ENCODE measurements at regions not wholly inside any gene's neighbourhood (a gene's known extent, or its start where the extent isn't known, plus 50 kb on each side); places are given as distances from the start of the nearest gene placed in this dataset.

- POLR2A ChIA-PET, result no interaction called here
Measured at GRCh38 chr12:25020621-25021243, 71.8 kb upstream of the BCAT1 start.

DNA sequence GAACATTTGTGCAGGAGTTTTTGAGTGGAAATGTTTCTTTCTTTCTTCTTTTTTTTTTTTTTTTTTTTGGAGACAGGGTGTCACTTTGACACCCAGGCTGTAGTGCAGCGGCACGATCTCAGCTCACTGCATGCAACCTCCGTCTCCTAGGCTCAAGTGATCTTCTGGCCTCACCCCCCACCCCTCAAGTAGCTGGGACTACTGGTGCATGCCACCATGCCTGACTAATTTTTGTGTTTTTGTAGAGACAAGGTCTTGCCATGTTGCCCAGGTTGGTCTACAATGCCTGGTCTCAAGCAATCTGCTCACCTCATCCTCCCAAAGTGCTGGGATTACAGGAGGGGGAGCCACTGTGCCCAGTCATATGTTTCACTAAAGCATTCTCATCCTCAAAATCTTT lies 69.2 kb upstream of the BCAT1 start:
- H3K36me3 Mint-ChIP-seq, result no peaks in the 10 kb centered on the region
- no peak overlapping the region for H3K27ac Mint-ChIP-seq
- H3K27me3 Mint-ChIP-seq (ENCODE audit: low read depth), result no peaks in the 10 kb centered on the region
- DNase-seq (ENCODE audit: low spot score) (no peak), ATAC-seq (no peak)
- ChIA-PET POLR2A (no interaction called here), CTCF (no interaction called here)
- TF ChIP-seq SP1 (CRISPR knock-in tag; conservative IDR thresholded peaks at IDR 0.05), result no peak
- TF ChIP-seq, protein P1, sequence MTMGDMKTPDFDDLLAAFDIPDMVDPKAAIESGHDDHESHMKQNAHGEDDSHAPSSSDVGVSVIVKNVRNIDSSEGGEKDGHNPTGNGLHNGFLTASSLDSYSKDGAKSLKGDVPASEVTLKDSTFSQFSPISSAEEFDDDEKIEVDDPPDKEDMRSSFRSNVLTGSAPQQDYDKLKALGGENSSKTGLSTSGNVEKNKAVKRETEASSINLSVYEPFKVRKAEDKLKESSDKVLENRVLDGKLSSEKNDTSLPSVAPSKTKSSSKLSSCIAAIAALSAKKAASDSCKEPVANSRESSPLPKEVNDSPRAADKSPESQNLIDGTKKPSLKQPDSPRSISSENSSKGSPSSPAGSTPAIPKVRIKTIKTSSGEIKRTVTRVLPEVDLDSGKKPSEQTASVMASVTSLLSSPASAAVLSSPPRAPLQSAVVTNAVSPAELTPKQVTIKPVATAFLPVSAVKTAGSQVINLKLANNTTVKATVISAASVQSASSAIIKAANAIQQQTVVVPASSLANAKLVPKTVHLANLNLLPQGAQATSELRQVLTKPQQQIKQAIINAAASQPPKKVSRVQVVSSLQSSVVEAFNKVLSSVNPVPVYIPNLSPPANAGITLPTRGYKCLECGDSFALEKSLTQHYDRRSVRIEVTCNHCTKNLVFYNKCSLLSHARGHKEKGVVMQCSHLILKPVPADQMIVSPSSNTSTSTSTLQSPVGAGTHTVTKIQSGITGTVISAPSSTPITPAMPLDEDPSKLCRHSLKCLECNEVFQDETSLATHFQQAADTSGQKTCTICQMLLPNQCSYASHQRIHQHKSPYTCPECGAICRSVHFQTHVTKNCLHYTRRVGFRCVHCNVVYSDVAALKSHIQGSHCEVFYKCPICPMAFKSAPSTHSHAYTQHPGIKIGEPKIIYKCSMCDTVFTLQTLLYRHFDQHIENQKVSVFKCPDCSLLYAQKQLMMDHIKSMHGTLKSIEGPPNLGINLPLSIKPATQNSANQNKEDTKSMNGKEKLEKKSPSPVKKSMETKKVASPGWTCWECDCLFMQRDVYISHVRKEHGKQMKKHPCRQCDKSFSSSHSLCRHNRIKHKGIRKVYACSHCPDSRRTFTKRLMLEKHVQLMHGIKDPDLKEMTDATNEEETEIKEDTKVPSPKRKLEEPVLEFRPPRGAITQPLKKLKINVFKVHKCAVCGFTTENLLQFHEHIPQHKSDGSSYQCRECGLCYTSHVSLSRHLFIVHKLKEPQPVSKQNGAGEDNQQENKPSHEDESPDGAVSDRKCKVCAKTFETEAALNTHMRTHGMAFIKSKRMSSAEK (CRISPR knock-in tag; IDR thresholded peaks at IDR 0.05; ENCODE audit: borderline replicate concordance), result no peak
- no peak for TF ChIP-seq MAX (CRISPR knock-in tag; IDR thresholded peaks at IDR 0.05)
- TF ChIP-seq ZNF396 (CRISPR knock-in tag; IDR thresholded peaks at IDR 0.05; ENCODE audit: borderline replicate concordance), result no peak
- no peak for TF ChIP-seq CBFB (CRISPR knock-in tag; IDR thresholded peaks at IDR 0.05; ENCODE audit: low read depth)
- TF ChIP-seq, protein P2, sequence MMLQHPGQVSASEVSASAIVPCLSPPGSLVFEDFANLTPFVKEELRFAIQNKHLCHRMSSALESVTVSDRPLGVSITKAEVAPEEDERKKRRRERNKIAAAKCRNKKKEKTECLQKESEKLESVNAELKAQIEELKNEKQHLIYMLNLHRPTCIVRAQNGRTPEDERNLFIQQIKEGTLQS (CRISPR knock-in tag; conservative IDR thresholded peaks at IDR 0.05), result no peak
- no peaks in the 10 kb centered on the region for H3K4me1 Mint-ChIP-seq
- peaks cover 18% of the 10 kb centered on the region for H3K9me3 Mint-ChIP-seq
- no peak overlapping the region for H3K4me3 Mint-ChIP-seq

More at GRCh38 chr12:25020621-25021243, 71.8 kb upstream of the BCAT1 start:
- Mint-ChIP-seq H3K4me1 (no peaks in the 10 kb centered on the region), H3K36me3 (no peaks in the 10 kb centered on the region), H3K4me3 (no peak overlapping the region), H3K9me3 (peaks cover 18% of the 10 kb centered on the region), H3K27ac (no peak overlapping the region), H3K27me3 (ENCODE audit: low read depth) (no peaks in the 10 kb centered on the region)
- DNase-seq (ENCODE audit: low spot score), result no peak
- TF ChIP-seq SOX15 (CRISPR knock-in tag; IDR thresholded peaks at IDR 0.05) (no peak), ATF1 (CRISPR knock-in tag; IDR thresholded peaks at IDR 0.05) (no peak), GTF2I (CRISPR knock-in tag; conservative IDR thresholded peaks at IDR 0.05) (no peak), ZNF423 (CRISPR knock-in tag; IDR thresholded peaks at IDR 0.05) (no peak), NFYB (CRISPR knock-in tag; conservative IDR thresholded peaks at IDR 0.05; ENCODE audit: low read depth) (no peak), SP1 (CRISPR knock-in tag; conservative IDR thresholded peaks at IDR 0.05) (no peak), IRF1 (CRISPR knock-in tag; IDR thresholded peaks at IDR 0.05) (no peak), ZBTB43 (CRISPR knock-in tag; IDR thresholded peaks at IDR 0.05) (no peak), GABPB1 (CRISPR knock-in tag; IDR thresholded peaks at IDR 0.05) (no peak), TEAD1 (CRISPR knock-in tag; IDR thresholded peaks at IDR 0.05) (no peak), NR3C1 (CRISPR knock-in tag; conservative IDR thresholded peaks at IDR 0.05; ENCODE audit: low read depth) (no peak), MLX (CRISPR knock-in tag; IDR thresholded peaks at IDR 0.05) (no peak), ESRRA (CRISPR knock-in tag; IDR thresholded peaks at IDR 0.05; ENCODE audit: borderline replicate concordance) (no peak), TCF7 (CRISPR knock-in tag; IDR thresholded peaks at IDR 0.05; ENCODE audit: low read depth) (no peak), ZNF263 (CRISPR knock-in tag; IDR thresholded peaks at IDR 0.05; ENCODE audit: low read depth) (no peak), MXD4 (CRISPR knock-in tag; IDR thresholded peaks at IDR 0.05; ENCODE audit: borderline replicate concordance) (no peak), SMAD4 (CRISPR knock-in tag; IDR thresholded peaks at IDR 0.05) (no peak), FOXP4 (CRISPR knock-in tag; IDR thresholded peaks at IDR 0.05) (no peak), MAX (CRISPR knock-in tag; IDR thresholded peaks at IDR 0.05) (no peak)
- CTCF ChIA-PET, result no interaction called here
- no peak for ATAC-seq
